ENCODE measurements at regions not wholly inside any gene's neighbourhood (a gene's known extent, or its start where the extent isn't known, plus 50 kb on each side); places are given as distances from the start of the nearest gene placed in this dataset.

GRCh38 chr11:20261526-20261925 lies 101.3 kb upstream of the DBX1 start:
- TF ChIP-seq CTCF (IDR thresholded peaks at IDR 0.05): no peak
- TF ChIP-seq POLR2A (IDR thresholded peaks at IDR 0.05): no peak
- DNase-seq (no peak), ATAC-seq (no peak)
- no peaks in the 10 kb centered on the region for H3K27me3 ChIP-seq
- no peaks in the 10 kb centered on the region for H3K36me3 ChIP-seq (replicated peaks in 1 of 2; ENCODE audit: insufficient read depth in 1 of 2, low read depth in 2 of 2)
- intact Hi-C loops (cut with DNase I): no loop called here
- 42 to 48% methylated on average over 3 of the region's 3 CpGs for WGBS, 2 donors
- H3K4me1 ChIP-seq: no peaks in the 10 kb centered on the region
- H3K9me3 ChIP-seq: no peaks in the 10 kb centered on the region
- no peak overlapping the region for H3K4me3 ChIP-seq
- H3K27ac ChIP-seq: no peak overlapping the region

GRCh38 chr11:20260307-20260706 lies 100.0 kb upstream of the DBX1 start:
- Histone ChIP-seq H3K27me3 (no peaks in the 10 kb centered on the region), H3K4me1 (no peaks in the 10 kb centered on the region), H3K9me3 (no peaks in the 10 kb centered on the region), H3K27ac (no peak overlapping the region), H3K36me3 (replicated peaks in 1 of 2; ENCODE audit: insufficient read depth in 1 of 2, low read depth in 2 of 2) (no peaks in the 10 kb centered on the region), H3K4me3 (no peak overlapping the region)
- WGBS, 2 donors: 56 to 59% methylated on average over 2 of the region's 2 CpGs
- DNase-seq (no peak), ATAC-seq (no peak)
- intact Hi-C loops (cut with DNase I): no loop called here
- TF ChIP-seq CTCF (IDR thresholded peaks at IDR 0.05): no peak
- TF ChIP-seq POLR2A (IDR thresholded peaks at IDR 0.05): no peak

- 55 to 84% methylated on average over 2 of the region's 2 CpGs for WGBS, 2 donors
- no peak overlapping the region for H3K4me3 ChIP-seq
- H3K4me1 ChIP-seq: no peaks in the 10 kb centered on the region
- intact Hi-C loops (cut with DNase I): no loop called here
- no peaks in the 10 kb centered on the region for H3K9me3 ChIP-seq
- TF ChIP-seq POLR2A (IDR thresholded peaks at IDR 0.05) (no peak), CTCF (IDR thresholded peaks at IDR 0.05) (no peak)
- DNase-seq (no peak), ATAC-seq (no peak)
- no peaks in the 10 kb centered on the region for H3K27me3 ChIP-seq
- H3K36me3 ChIP-seq (replicated peaks in 1 of 2; ENCODE audit: insufficient read depth in 1 of 2, low read depth in 2 of 2): no peaks in the 10 kb centered on the region
- no peak overlapping the region for H3K27ac ChIP-seq
Observed at GRCh38 chr11:20259506-20259905, 99.2 kb upstream of the DBX1 start.

- TF ChIP-seq CTCF (IDR thresholded peaks at IDR 0.05): no peak
- TF ChIP-seq POLR2A (IDR thresholded peaks at IDR 0.05): no peak
- H3K36me3 ChIP-seq (replicated peaks in 1 of 2; ENCODE audit: insufficient read depth in 1 of 2, low read depth in 2 of 2): no peaks in the 10 kb centered on the region
- DNase-seq: no peak
- no peak for ATAC-seq
- intact Hi-C loops (cut with DNase I): no loop called here
- H3K4me3 ChIP-seq: no peak overlapping the region
- H3K4me1 ChIP-seq: no peaks in the 10 kb centered on the region
- H3K9me3 ChIP-seq: no peaks in the 10 kb centered on the region
- no peak overlapping the region for H3K27ac ChIP-seq
- H3K27me3 ChIP-seq: no peaks in the 10 kb centered on the region
- 51 to 58% methylated on average over 6 of the region's 6 CpGs for WGBS, 2 donors
Observed at GRCh38 chr11:20258376-20258895, 98.2 kb upstream of the DBX1 start.

- Histone ChIP-seq H3K27me3 (no peaks in the 10 kb centered on the region), H3K27ac (no peak overlapping the region), H3K36me3 (replicated peaks in 1 of 2; ENCODE audit: insufficient read depth in 1 of 2, low read depth in 2 of 2) (no peaks in the 10 kb centered on the region), H3K4me1 (no peaks in the 10 kb centered on the region), H3K9me3 (no peaks in the 10 kb centered on the region), H3K4me3 (no peak overlapping the region)
- DNase-seq (no peak), ATAC-seq (no peak)
- WGBS, 2 donors: 63 to 69% methylated on average over 1 of the region's 1 CpG
- intact Hi-C loops (cut with DNase I): no loop called here
- no peak for TF ChIP-seq POLR2A (IDR thresholded peaks at IDR 0.05)
- TF ChIP-seq CTCF (IDR thresholded peaks at IDR 0.05): no peak
Observed at GRCh38 chr11:20256925-20257324, 96.7 kb upstream of the DBX1 start.

Measured in body of pancreas (tissue), 4 donors.